Prostate gland (tissue), 2 donors: ENCODE measurements at regions not wholly inside any gene's neighbourhood (a gene's known extent, or its start where the extent isn't known, plus 50 kb on each side); places are given as distances from the start of the nearest gene placed in this dataset.

ENCODE experiments used
- POLR2A ChIP-seq: fragments of 450-650 bp; IDR thresholded peaks from one replicate; pipeline ENCODE4 v1.6.1; 2016; ENCODE audit warnings: antibody characterized with exemption, mild to moderate bottlenecking
- POLR2AphosphoS5 ChIP-seq: sonication (generic); formaldehyde crosslinking; IDR thresholded peaks from one replicate; pipeline ENCODE4 v1.6.1; 2017; ENCODE audit warnings: antibody characterized with exemption
- TF ChIP-seq, protein P1 (sequence below), 4 experiments: fragments of 200-600 bp in 2 of 4; fragments of 450-650 bp in 2 of 4; sonication (generic) in 2 of 4; IDR thresholded peaks; 1 replicate in 3 of 4; 2 replicates in 1 of 4; pipeline ENCODE4 v1.5.1; 2016 to 2019; ENCODE audit warnings: antibody characterized with exemption in 4 of 4, mild to moderate bottlenecking in 2 of 4, moderate library complexity in 2 of 4

DNA sequence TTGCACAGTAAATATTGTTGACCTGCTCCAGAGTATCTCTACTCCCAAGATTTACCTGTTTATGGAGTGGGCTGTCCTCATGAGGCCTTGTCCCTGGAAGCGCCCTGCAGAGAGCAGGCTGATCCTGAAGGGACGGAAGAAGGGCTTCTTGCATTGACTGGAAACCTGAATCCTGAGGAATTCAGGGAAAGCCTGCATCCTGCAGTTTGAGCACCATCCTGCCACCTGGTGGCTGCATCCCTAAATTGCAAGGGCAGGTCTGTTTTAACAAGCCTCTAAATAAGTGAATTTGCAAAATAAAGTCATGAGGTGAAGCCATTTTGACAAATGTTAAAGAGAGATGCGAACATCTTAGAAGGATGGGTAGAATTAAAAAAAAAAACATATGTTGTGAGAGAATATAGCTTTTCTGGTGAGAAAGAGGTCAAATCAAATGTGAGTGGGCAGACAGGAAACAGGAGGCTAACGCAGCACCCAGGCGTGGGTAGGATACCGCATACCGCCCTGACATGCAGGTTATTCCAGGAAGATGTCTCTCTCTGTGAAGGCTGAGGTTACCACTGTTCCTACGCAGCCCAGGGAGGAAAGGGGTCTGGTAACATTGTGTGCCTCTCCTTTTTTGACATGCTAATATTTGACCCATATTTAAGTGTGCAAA, 754.9 kb downstream of the RNF144A start:
- TF ChIP-seq, protein P1, sequence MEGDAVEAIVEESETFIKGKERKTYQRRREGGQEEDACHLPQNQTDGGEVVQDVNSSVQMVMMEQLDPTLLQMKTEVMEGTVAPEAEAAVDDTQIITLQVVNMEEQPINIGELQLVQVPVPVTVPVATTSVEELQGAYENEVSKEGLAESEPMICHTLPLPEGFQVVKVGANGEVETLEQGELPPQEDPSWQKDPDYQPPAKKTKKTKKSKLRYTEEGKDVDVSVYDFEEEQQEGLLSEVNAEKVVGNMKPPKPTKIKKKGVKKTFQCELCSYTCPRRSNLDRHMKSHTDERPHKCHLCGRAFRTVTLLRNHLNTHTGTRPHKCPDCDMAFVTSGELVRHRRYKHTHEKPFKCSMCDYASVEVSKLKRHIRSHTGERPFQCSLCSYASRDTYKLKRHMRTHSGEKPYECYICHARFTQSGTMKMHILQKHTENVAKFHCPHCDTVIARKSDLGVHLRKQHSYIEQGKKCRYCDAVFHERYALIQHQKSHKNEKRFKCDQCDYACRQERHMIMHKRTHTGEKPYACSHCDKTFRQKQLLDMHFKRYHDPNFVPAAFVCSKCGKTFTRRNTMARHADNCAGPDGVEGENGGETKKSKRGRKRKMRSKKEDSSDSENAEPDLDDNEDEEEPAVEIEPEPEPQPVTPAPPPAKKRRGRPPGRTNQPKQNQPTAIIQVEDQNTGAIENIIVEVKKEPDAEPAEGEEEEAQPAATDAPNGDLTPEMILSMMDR (IDR thresholded peaks at IDR 0.05) = peak; percentile 25 to 41 (median 36)
- TF ChIP-seq POLR2A (no peak), POLR2AphosphoS5 (no peak)
